SK-MEL-5 (cell line): ENCODE measurements at regions not wholly inside any gene's neighbourhood (a gene's known extent, or its start where the extent isn't known, plus 50 kb on each side); places are given as distances from the start of the nearest gene placed in this dataset.

Source experiments
- DNase-seq: peaks from one replicate; pipeline ENCODE4 v3.0.0-alpha.2; 2016; ENCODE audit warnings: low read depth, low spot score
- in situ Hi-C: cut with HindIII; loops from 2 replicates; pipeline ENCODE4 v1.10.0; 2016; ENCODE audit warnings: low sequenced_read_pairs, high pct_unique_total_duplicates, low pct_unique_long_range_greater_than_20kb

- in situ Hi-C loops = no loop called here
- DNase-seq = no peak
Measured at GRCh38 chrX:43139645-43140044, 361.7 kb upstream of the PPP1R2C start.

GRCh38 chrX:43140582-43140981 lies 362.6 kb upstream of the PPP1R2C start:
- no peak for DNase-seq
- in situ Hi-C loops = no loop called here

- in situ Hi-C loops = no loop called here
- no peak for DNase-seq
Measured at GRCh38 chrX:43141885-43142284, 363.9 kb upstream of the PPP1R2C start.

- in situ Hi-C loops = no loop called here
Measured at GRCh38 chrX:43148305-43148704, 370.3 kb upstream of the PPP1R2C start.

GRCh38 chrX:43165343-43165920 lies 387.5 kb upstream of the PPP1R2C start:
- DNase-seq = no peak
- in situ Hi-C loops = no loop called here

More at GRCh38 chrX:43148305-43148704, 370.3 kb upstream of the PPP1R2C start:
- no peak for DNase-seq

- no peak for DNase-seq
- in situ Hi-C loops = no loop called here
Measured at GRCh38 chrX:43166874-43167273, 388.9 kb upstream of the PPP1R2C start.

GRCh38 chrX:43175434-43175833 lies 397.5 kb upstream of the PPP1R2C start:
- no peak for DNase-seq
- in situ Hi-C loops = no loop called here

- peak; percentile 1 for DNase-seq
- in situ Hi-C loops = no loop called here
Measured at GRCh38 chrX:43176686-43177085, 398.7 kb upstream of the PPP1R2C start.

GRCh38 chrX:43188296-43188695 lies 410.3 kb upstream of the PPP1R2C start:
- in situ Hi-C loops = no loop called here

GRCh38 chrX:43211570-43211969 lies 433.6 kb upstream of the PPP1R2C start:
- in situ Hi-C loops = no loop called here
- no peak for DNase-seq

More at GRCh38 chrX:43188296-43188695, 410.3 kb upstream of the PPP1R2C start:
- DNase-seq = no peak

GRCh38 chrX:43218198-43218597 lies 437.9 kb upstream of the MAOA start:
- in situ Hi-C loops = no loop called here
- no peak for DNase-seq

GRCh38 chrX:43224496-43224895 lies 431.6 kb upstream of the MAOA start:
- in situ Hi-C loops = no loop called here

GRCh38 chrX:43225626-43226328 lies 430.3 kb upstream of the MAOA start:
- in situ Hi-C loops = no loop called here
- no peak for DNase-seq

More at GRCh38 chrX:43224496-43224895, 431.6 kb upstream of the MAOA start:
- no peak for DNase-seq

GRCh38 chrX:43238461-43238945 lies 417.6 kb upstream of the MAOA start:
- DNase-seq = no peak
- in situ Hi-C loops = no loop called here

GRCh38 chrX:43239356-43239755 lies 416.7 kb upstream of the MAOA start:
- no peak for DNase-seq
- in situ Hi-C loops = no loop called here

GRCh38 chrX:43255596-43255995 lies 400.5 kb upstream of the MAOA start:
- DNase-seq = no peak

GRCh38 chrX:43266487-43266886 lies 389.6 kb upstream of the MAOA start:
- DNase-seq = no peak
- in situ Hi-C loops = no loop called here

More at GRCh38 chrX:43255596-43255995, 400.5 kb upstream of the MAOA start:
- in situ Hi-C loops = no loop called here

GRCh38 chrX:43267652-43268051 lies 388.4 kb upstream of the MAOA start:
- DNase-seq = no peak
- in situ Hi-C loops = no loop called here

GRCh38 chrX:43269201-43269600 lies 386.9 kb upstream of the MAOA start:
- in situ Hi-C loops = no loop called here
- no peak for DNase-seq
